ENCODE measurements at regions not wholly inside any gene's neighbourhood (a gene's known extent, or its start where the extent isn't known, plus 50 kb on each side); places are given as distances from the start of the nearest gene placed in this dataset.

DNA sequence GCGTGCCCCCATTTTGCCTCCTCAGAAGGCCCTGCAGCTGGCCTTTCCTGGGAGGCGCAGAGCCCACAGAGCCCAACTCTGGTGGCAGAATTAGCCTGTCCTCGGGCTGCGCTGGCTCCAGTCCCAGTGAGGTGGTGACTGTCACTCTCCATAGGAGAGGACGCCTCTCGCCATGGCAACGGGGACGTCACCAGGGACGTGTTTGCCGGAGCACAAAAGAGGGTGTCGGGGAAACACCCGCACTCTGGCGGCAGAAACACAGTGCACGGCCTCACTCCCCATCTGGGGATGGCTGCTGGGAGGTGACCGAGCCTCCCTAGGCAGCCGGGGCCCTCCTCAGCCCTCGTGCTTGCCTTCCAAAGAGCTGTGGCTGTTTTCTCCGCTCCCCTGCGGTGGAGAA is 50.2 kb upstream of the NCOR2 start:
- H3K27me3 ChIP-seq (ENCODE audit: control insufficient read depth, insufficient read depth, low read length, poor library complexity, severe bottlenecking): no peaks in the 10 kb centered on the region
- DNase-seq: peak; percentile 69
- no peaks in the 10 kb centered on the region for H3K4me1 Mint-ChIP-seq
- H3K27me3 Mint-ChIP-seq (ENCODE audit: insufficient read depth): no peaks in the 10 kb centered on the region
- H3K36me3 Mint-ChIP-seq (ENCODE audit: low read depth): no peaks in the 10 kb centered on the region
- H3K4me3 ChIP-seq (ENCODE audit: low read length): no peak overlapping the region
- peaks cover 6% of the 10 kb centered on the region for H3K9me3 ChIP-seq (ENCODE audit: control insufficient read depth, low read length)
- no peak overlapping the region for H3K27ac Mint-ChIP-seq
- no peak overlapping the region for H3K9ac ChIP-seq (ENCODE audit: extremely low read depth, low read length, poor library complexity, severe bottlenecking)
- H3K36me3 ChIP-seq (ENCODE audit: control insufficient read depth, insufficient read depth, low read length): no peaks in the 10 kb centered on the region
- peaks cover 4% of the 10 kb centered on the region for H3K9me3 Mint-ChIP-seq
- TF ChIP-seq, protein P1, sequence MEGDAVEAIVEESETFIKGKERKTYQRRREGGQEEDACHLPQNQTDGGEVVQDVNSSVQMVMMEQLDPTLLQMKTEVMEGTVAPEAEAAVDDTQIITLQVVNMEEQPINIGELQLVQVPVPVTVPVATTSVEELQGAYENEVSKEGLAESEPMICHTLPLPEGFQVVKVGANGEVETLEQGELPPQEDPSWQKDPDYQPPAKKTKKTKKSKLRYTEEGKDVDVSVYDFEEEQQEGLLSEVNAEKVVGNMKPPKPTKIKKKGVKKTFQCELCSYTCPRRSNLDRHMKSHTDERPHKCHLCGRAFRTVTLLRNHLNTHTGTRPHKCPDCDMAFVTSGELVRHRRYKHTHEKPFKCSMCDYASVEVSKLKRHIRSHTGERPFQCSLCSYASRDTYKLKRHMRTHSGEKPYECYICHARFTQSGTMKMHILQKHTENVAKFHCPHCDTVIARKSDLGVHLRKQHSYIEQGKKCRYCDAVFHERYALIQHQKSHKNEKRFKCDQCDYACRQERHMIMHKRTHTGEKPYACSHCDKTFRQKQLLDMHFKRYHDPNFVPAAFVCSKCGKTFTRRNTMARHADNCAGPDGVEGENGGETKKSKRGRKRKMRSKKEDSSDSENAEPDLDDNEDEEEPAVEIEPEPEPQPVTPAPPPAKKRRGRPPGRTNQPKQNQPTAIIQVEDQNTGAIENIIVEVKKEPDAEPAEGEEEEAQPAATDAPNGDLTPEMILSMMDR (conservative IDR thresholded peaks at IDR 0.05): no peak
- H3K4me1 ChIP-seq (ENCODE audit: control insufficient read depth, insufficient read depth, low read length): peaks cover 3% of the 10 kb centered on the region
- H3K4me3 Mint-ChIP-seq: no peak overlapping the region
- H3K27ac ChIP-seq (ENCODE audit: low read depth, low read length): no peak overlapping the region
- WGBS, 2 experiments (ENCODE audit: insufficient coverage in 1 of 2, insufficient read length in 1 of 2): 72 to 79% methylated on average over 13 to 19 of the region's 19 CpGs

All from endodermal cell (in vitro differentiated cells).